ENCODE measurements at regions not wholly inside any gene's neighbourhood (a gene's known extent, or its start where the extent isn't known, plus 50 kb on each side); places are given as distances from the start of the nearest gene placed in this dataset.
"Not testable (repeated sequence)": the region's sequence is repeated elsewhere in the genome, so short reads cannot be mapped to it uniquely, and the experiment has no call there.

- DNase-seq (no peak), ATAC-seq (replicated peaks in 1 of 2) (no peak)
- H3K9me3 Mint-ChIP-seq: peaks cover 0 to 2% of the 10 kb centered on the region in 2 donors
- peaks cover 15% of the 10 kb centered on the region for H3K27me3 Mint-ChIP-seq (ENCODE audit: low read depth)
- no peak overlapping the region for H3K27ac Mint-ChIP-seq
- H3K4me3 Mint-ChIP-seq: no peak overlapping the region
- no peaks in the 10 kb centered on the region for H3K36me3 Mint-ChIP-seq (ENCODE audit: insufficient read depth in 2 of 2)
- H3K4me1 Mint-ChIP-seq (ENCODE audit: low read depth): no peaks in the 10 kb centered on the region
These were observed 103.3 kb upstream of the KLHL13 start for GRCh38 chrX:118219866-118220265.

- peaks cover 0 to 2% of the 10 kb centered on the region in 2 donors for H3K9me3 Mint-ChIP-seq
- no peak overlapping the region for H3K27ac Mint-ChIP-seq
- no peaks in the 10 kb centered on the region for H3K36me3 Mint-ChIP-seq (ENCODE audit: insufficient read depth in 2 of 2)
- H3K27me3 Mint-ChIP-seq (ENCODE audit: low read depth): peaks cover 19% of the 10 kb centered on the region
- no peak overlapping the region for H3K4me3 Mint-ChIP-seq
- DNase-seq (no peak), ATAC-seq (replicated peaks in 1 of 2) (no peak)
- H3K4me1 Mint-ChIP-seq (ENCODE audit: low read depth): peaks cover 2% of the 10 kb centered on the region
These were observed 103.9 kb upstream of the KLHL13 start for GRCh38 chrX:118220509-118220908.

GRCh38 chrX:118221270-118221669 is 104.7 kb upstream of the KLHL13 start:
- Mint-ChIP-seq H3K27me3 (ENCODE audit: low read depth) (peaks cover 21% of the 10 kb centered on the region), H3K4me3 (no peak overlapping the region), H3K36me3 (ENCODE audit: insufficient read depth in 2 of 2) (no peaks in the 10 kb centered on the region), H3K27ac (no peak overlapping the region), H3K9me3 (peaks cover 0 to 2% of the 10 kb centered on the region in 2 donors), H3K4me1 (ENCODE audit: low read depth) (peaks cover 5% of the 10 kb centered on the region)
- no peak for ATAC-seq (replicated peaks in 1 of 2)
- DNase-seq: no peak

- no peak overlapping the region for H3K27ac Mint-ChIP-seq
- H3K9me3 Mint-ChIP-seq: peaks cover 0 to 2% of the 10 kb centered on the region in 2 donors
- DNase-seq (no peak), ATAC-seq (replicated peaks in 1 of 2) (no peak)
- H3K36me3 Mint-ChIP-seq (ENCODE audit: insufficient read depth in 2 of 2): no peaks in the 10 kb centered on the region
- H3K4me3 Mint-ChIP-seq: no peak overlapping the region
- peaks cover 5% of the 10 kb centered on the region for H3K4me1 Mint-ChIP-seq (ENCODE audit: low read depth)
- peaks cover 21% of the 10 kb centered on the region for H3K27me3 Mint-ChIP-seq (ENCODE audit: low read depth)
These were observed 105.1 kb upstream of the KLHL13 start for GRCh38 chrX:118221733-118222132.

GRCh38 chrX:118222421-118222820 is 105.8 kb upstream of the KLHL13 start:
- H3K4me3 Mint-ChIP-seq: no peak overlapping the region
- DNase-seq: no peak
- H3K36me3 Mint-ChIP-seq (ENCODE audit: insufficient read depth in 2 of 2): no peaks in the 10 kb centered on the region
- peaks cover 5% of the 10 kb centered on the region for H3K4me1 Mint-ChIP-seq (ENCODE audit: low read depth)
- no peak overlapping the region for H3K27ac Mint-ChIP-seq
- no peak for ATAC-seq (replicated peaks in 1 of 2)
- peaks cover 21% of the 10 kb centered on the region for H3K27me3 Mint-ChIP-seq (ENCODE audit: low read depth)
- peaks cover 0 to 2% of the 10 kb centered on the region in 2 donors for H3K9me3 Mint-ChIP-seq

- DNase-seq (no peak), ATAC-seq (replicated peaks in 1 of 2) (no peak)
- H3K4me1 Mint-ChIP-seq (ENCODE audit: low read depth): peaks cover 5% of the 10 kb centered on the region
- no peaks in the 10 kb centered on the region for H3K36me3 Mint-ChIP-seq (ENCODE audit: insufficient read depth in 2 of 2)
- peak overlapping the region; percentile 25 for H3K27ac Mint-ChIP-seq
- peaks cover 29% of the 10 kb centered on the region for H3K27me3 Mint-ChIP-seq (ENCODE audit: low read depth)
- no peak overlapping the region for H3K4me3 Mint-ChIP-seq
- H3K9me3 Mint-ChIP-seq: no peaks in the 10 kb centered on the region
These were observed 109.3 kb upstream of the KLHL13 start for GRCh38 chrX:118225711-118226428.

- Mint-ChIP-seq H3K4me1 (ENCODE audit: low read depth) (peaks cover 5% of the 10 kb centered on the region), H3K27ac (no peak overlapping the region), H3K9me3 (no peaks in the 10 kb centered on the region), H3K27me3 (ENCODE audit: low read depth) (peaks cover 30% of the 10 kb centered on the region), H3K36me3 (ENCODE audit: insufficient read depth in 2 of 2) (no peaks in the 10 kb centered on the region), H3K4me3 (no peak overlapping the region)
- no peak for DNase-seq
- no peak for ATAC-seq (replicated peaks in 1 of 2)
These were observed 111.4 kb upstream of the KLHL13 start for GRCh38 chrX:118228041-118228440.

- Mint-ChIP-seq H3K9me3 (no peaks in the 10 kb centered on the region), H3K4me3 (no peak overlapping the region), H3K36me3 (ENCODE audit: insufficient read depth in 2 of 2) (no peaks in the 10 kb centered on the region), H3K27ac (no peak overlapping the region), H3K4me1 (ENCODE audit: low read depth) (peaks cover 5% of the 10 kb centered on the region), H3K27me3 (ENCODE audit: low read depth) (peaks cover 30% of the 10 kb centered on the region)
- DNase-seq (no peak), ATAC-seq (replicated peaks in 1 of 2) (no peak)
These were observed 111.8 kb upstream of the KLHL13 start for GRCh38 chrX:118228456-118228855.

- Mint-ChIP-seq H3K27me3 (ENCODE audit: low read depth) (peaks cover 22% of the 10 kb centered on the region), H3K4me3 (no peak overlapping the region), H3K36me3 (ENCODE audit: insufficient read depth in 2 of 2) (no peaks in the 10 kb centered on the region), H3K27ac (no peak overlapping the region), H3K9me3 (peaks cover 0 to 2% of the 10 kb centered on the region in 2 donors), H3K4me1 (ENCODE audit: low read depth) (no peaks in the 10 kb centered on the region)
- no peak for DNase-seq
- no peak for ATAC-seq (replicated peaks in 1 of 2)
These were observed 114.4 kb upstream of the WDR44 start for GRCh38 chrX:118231464-118231863.

- no peak overlapping the region for H3K27ac Mint-ChIP-seq
- peaks cover 0 to 7% of the 10 kb centered on the region in 2 donors for H3K9me3 Mint-ChIP-seq
- peaks cover 33% of the 10 kb centered on the region for H3K27me3 Mint-ChIP-seq (ENCODE audit: low read depth)
- no peaks in the 10 kb centered on the region for H3K36me3 Mint-ChIP-seq (ENCODE audit: insufficient read depth in 2 of 2)
- no peak overlapping the region for H3K4me3 Mint-ChIP-seq
- ATAC-seq (replicated peaks in 1 of 2): no peak
- H3K4me1 Mint-ChIP-seq (ENCODE audit: low read depth): no peaks in the 10 kb centered on the region
- no peak for DNase-seq
These were observed 106.6 kb upstream of the WDR44 start for GRCh38 chrX:118239178-118239870.

- H3K27ac Mint-ChIP-seq: no peak overlapping the region
- DNase-seq: no peak
- no peaks in the 10 kb centered on the region for H3K36me3 Mint-ChIP-seq (ENCODE audit: insufficient read depth in 2 of 2)
- ATAC-seq (replicated peaks in 1 of 2): no peak
- H3K4me1 Mint-ChIP-seq (ENCODE audit: low read depth): no peaks in the 10 kb centered on the region
- peaks cover 0 to 7% of the 10 kb centered on the region in 2 donors for H3K9me3 Mint-ChIP-seq
- H3K27me3 Mint-ChIP-seq (ENCODE audit: low read depth): peaks cover 39% of the 10 kb centered on the region
- H3K4me3 Mint-ChIP-seq: no peak overlapping the region
These were observed 105.8 kb upstream of the WDR44 start for GRCh38 chrX:118239913-118240698.

- ATAC-seq (replicated peaks in 1 of 2); H3K36me3 Mint-ChIP-seq (ENCODE audit: insufficient read depth in 2 of 2); H3K27me3 Mint-ChIP-seq (ENCODE audit: low read depth); H3K9me3 Mint-ChIP-seq; DNase-seq; H3K4me3 Mint-ChIP-seq; H3K4me1 Mint-ChIP-seq (ENCODE audit: low read depth); H3K27ac Mint-ChIP-seq: not testable (repeated sequence)
These were observed 98.9 kb upstream of the WDR44 start for GRCh38 chrX:118246961-118247360.

GRCh38 chrX:118249146-118249545 is 96.8 kb upstream of the WDR44 start:
- Mint-ChIP-seq H3K4me3 (no peak overlapping the region), H3K27ac (no peak overlapping the region), H3K9me3 (no peaks in the 10 kb centered on the region), H3K4me1 (ENCODE audit: low read depth) (no peaks in the 10 kb centered on the region), H3K27me3 (ENCODE audit: low read depth) (peaks cover 6% of the 10 kb centered on the region), H3K36me3 (ENCODE audit: insufficient read depth in 2 of 2) (no peaks in the 10 kb centered on the region)
- no peak for ATAC-seq (replicated peaks in 1 of 2)
- DNase-seq: no peak
